ENCODE measurements at regions not wholly inside any gene's neighbourhood (a gene's known extent, or its start where the extent isn't known, plus 50 kb on each side); places are given as distances from the start of the nearest gene placed in this dataset.

- DNase-seq (ENCODE audit: extremely low spot score, insufficient read length, low read depth) (no peak), FAIRE-seq (no peak)
Observed at GRCh38 chr6:51350308-51350904, 531.7 kb downstream of the TFAP2B start.

GRCh38 chr6:51352506-51353029, 533.9 kb downstream of the TFAP2B start:
- DNase-seq (ENCODE audit: extremely low spot score, insufficient read length, low read depth) (no peak), FAIRE-seq (no peak)

GRCh38 chr6:51360287-51360686, 541.6 kb downstream of the TFAP2B start:
- no peak for DNase-seq (ENCODE audit: extremely low spot score, insufficient read length, low read depth)
- FAIRE-seq: no peak

- FAIRE-seq (no peak), DNase-seq (ENCODE audit: extremely low spot score, insufficient read length, low read depth) (no peak)
Observed at GRCh38 chr6:51365566-51365965, 546.9 kb downstream of the TFAP2B start.

- FAIRE-seq (no peak), DNase-seq (ENCODE audit: extremely low spot score, insufficient read length, low read depth) (no peak)
Observed at GRCh38 chr6:51369485-51369884, 550.8 kb downstream of the TFAP2B start.

GRCh38 chr6:51382847-51383246, 564.2 kb downstream of the TFAP2B start:
- FAIRE-seq (no peak), DNase-seq (ENCODE audit: extremely low spot score, insufficient read length, low read depth) (no peak)

GRCh38 chr6:51384736-51385135, 566.1 kb downstream of the TFAP2B start:
- DNase-seq (ENCODE audit: extremely low spot score, insufficient read length, low read depth): no peak
- FAIRE-seq: no peak

GRCh38 chr6:51386347-51386836, 567.7 kb downstream of the TFAP2B start:
- FAIRE-seq (no peak), DNase-seq (ENCODE audit: extremely low spot score, insufficient read length, low read depth) (no peak)

GRCh38 chr6:51387907-51388306, 569.2 kb downstream of the TFAP2B start:
- no peak for FAIRE-seq
- no peak for DNase-seq (ENCODE audit: extremely low spot score, insufficient read length, low read depth)

- no peak for FAIRE-seq
- no peak for DNase-seq (ENCODE audit: extremely low spot score, insufficient read length, low read depth)
Observed at GRCh38 chr6:51394061-51394460, 575.4 kb downstream of the TFAP2B start.

GRCh38 chr6:51396583-51396982, 577.9 kb downstream of the TFAP2B start:
- DNase-seq (ENCODE audit: extremely low spot score, insufficient read length, low read depth) (no peak), FAIRE-seq (no peak)

- FAIRE-seq: no peak
- DNase-seq (ENCODE audit: extremely low spot score, insufficient read length, low read depth): no peak
Observed at GRCh38 chr6:51398064-51398705, 579.5 kb downstream of the TFAP2B start.

GRCh38 chr6:51398793-51399192, 580.1 kb downstream of the TFAP2B start:
- FAIRE-seq: no peak

GRCh38 chr6:51410453-51410852, 591.8 kb downstream of the TFAP2B start:
- DNase-seq (ENCODE audit: extremely low spot score, insufficient read length, low read depth): no peak
- no peak for FAIRE-seq

More at GRCh38 chr6:51398793-51399192, 580.1 kb downstream of the TFAP2B start:
- DNase-seq (ENCODE audit: extremely low spot score, insufficient read length, low read depth): no peak

- FAIRE-seq (no peak), DNase-seq (ENCODE audit: extremely low spot score, insufficient read length, low read depth) (no peak)
Observed at GRCh38 chr6:51411496-51412125, 592.9 kb downstream of the TFAP2B start.

GRCh38 chr6:51414361-51414760, 595.7 kb downstream of the TFAP2B start:
- no peak for FAIRE-seq
- DNase-seq (ENCODE audit: extremely low spot score, insufficient read length, low read depth): no peak

- DNase-seq (ENCODE audit: extremely low spot score, insufficient read length, low read depth): no peak
- no peak for FAIRE-seq
Observed at GRCh38 chr6:51415501-51415900, 596.8 kb downstream of the TFAP2B start.

- FAIRE-seq (no peak), DNase-seq (ENCODE audit: extremely low spot score, insufficient read length, low read depth) (no peak)
Observed at GRCh38 chr6:51429017-51429712, 610.5 kb downstream of the TFAP2B start.

GRCh38 chr6:51430589-51430988, 611.9 kb downstream of the TFAP2B start:
- FAIRE-seq (no peak), DNase-seq (ENCODE audit: extremely low spot score, insufficient read length, low read depth) (no peak)

GRCh38 chr6:51432481-51432880, 613.8 kb downstream of the TFAP2B start:
- no peak for DNase-seq (ENCODE audit: extremely low spot score, insufficient read length, low read depth)

More at GRCh38 chr6:51432481-51432880, 613.8 kb downstream of the TFAP2B start:
- FAIRE-seq: no peak

Data from GM18507 (cell line).